HG02798 (cell line): ENCODE measurements at regions not wholly inside any gene's neighbourhood (a gene's known extent, or its start where the extent isn't known, plus 50 kb on each side); places are given as distances from the start of the nearest gene placed in this dataset.

Source experiments
- ATAC-seq: cut with Tn5 transposase; IDR thresholded peaks from one replicate; pipeline ENCODE4 v1.9.1; 2021; ENCODE audit warnings: mild to moderate bottlenecking; ENCODE audit not compliant: unreplicated experiment, poor library complexity

DNA sequence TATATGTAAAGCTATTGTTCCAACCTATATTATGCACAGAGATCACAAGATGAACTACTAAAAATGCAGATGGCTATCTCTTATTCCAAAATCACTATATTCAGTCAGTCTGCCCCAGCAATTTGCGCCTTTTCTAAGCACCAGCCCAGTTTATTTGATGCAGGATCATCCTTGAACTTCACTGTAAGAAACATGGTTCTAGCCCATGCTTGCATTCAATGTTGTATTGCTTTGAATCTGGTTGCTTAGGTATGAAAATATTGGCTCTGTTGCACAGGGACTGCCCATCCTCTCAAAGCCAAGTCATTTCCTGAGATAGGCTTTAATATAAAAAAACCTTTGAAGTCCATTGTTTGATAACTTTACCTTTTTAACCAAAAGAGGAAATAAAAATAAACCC is 170.5 kb upstream of the LRIG1 start:
- no peak for ATAC-seq

DNA sequence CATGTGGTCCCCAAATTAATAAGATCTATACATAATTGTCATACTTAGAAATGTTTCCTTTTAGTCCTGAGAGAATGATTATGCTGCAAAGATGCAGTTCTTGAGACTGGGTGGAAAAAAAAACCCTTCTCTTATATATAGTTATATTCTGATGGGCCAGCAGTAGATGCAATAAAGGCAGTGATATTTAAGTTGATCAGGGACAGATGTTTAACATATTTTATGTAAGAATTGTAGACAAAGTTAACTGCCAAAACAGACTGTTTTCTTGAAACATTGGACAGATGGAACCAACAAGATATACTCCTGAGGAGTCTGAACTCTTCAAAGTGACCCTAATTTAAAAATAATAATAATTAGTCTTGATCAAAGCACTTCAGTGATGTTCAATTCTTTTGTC is 172.0 kb upstream of the LRIG1 start:
- ATAC-seq: no peak

DNA sequence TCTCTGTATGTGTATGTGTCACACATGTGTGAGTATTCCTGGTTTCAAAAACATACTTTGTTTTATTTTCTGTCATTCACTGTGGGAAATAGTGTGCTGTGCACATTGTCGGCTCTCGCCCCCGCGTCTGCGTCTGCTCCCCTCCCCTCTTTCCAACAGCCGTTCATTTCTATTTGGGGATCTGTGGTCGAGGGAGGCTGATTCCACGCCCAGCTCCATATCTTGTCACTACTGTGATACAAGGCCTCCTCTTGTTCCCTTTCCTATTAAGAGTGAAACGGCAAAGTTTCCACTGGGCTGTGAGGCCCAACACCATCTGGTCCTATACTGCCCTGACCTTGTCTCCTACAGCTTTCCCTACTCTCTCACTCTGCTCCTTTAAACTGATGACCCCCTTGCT is 172.5 kb upstream of the LRIG1 start:
- ATAC-seq: no peak

DNA sequence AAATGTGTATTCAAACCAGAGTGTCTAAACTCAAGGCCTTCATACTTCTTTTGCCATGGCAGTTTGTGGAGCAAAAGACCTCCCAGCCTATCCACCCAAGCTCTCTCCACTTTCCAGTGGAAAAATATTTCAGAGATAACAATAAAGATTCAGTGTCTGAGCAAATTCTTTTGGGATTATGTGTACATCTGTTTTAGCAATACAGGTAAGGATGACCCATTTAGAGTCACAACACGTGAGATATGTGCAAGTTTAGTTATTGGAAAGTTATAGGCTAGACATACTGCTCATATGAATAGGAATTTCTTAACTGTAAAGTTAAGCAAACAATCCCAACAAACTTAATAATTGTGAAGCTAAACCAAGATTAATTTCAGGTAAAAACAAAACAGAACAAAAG is 174.5 kb upstream of the LRIG1 start:
- no peak for ATAC-seq

DNA sequence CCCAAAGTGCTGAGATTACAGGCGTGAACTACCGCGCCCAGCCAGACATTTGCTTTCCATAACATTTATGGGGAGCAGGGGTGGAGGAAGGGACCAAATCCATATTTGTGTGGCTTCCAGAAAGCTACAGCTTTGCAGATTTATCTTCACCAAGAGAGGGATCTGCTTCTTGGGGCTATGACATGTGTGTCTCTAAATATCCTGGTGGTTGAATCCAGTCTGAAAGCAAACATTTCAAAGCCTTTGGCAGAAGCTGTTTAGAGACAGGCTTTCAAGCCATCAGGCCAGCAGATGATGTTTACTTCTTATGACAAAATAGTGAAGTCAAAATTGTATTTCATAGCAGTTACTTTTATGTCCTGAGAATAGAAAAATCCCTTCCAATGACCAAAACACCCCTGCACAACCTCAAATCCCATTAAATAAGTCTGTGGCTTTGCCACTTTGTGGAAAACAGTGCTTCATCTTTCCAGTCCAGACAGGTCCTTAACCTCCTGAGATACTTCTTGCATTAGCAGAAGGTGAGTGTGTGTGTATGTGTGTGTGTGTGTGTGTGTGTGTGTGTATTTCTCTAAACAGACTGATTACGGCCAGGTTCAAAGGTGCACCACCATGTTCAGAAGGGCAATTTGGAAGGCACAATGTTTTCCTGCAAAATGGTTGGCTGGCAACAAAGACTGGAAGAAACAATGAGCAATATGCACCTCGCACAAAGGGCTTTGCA is 191.4 kb upstream of the LRIG1 start:
- no peak for ATAC-seq

DNA sequence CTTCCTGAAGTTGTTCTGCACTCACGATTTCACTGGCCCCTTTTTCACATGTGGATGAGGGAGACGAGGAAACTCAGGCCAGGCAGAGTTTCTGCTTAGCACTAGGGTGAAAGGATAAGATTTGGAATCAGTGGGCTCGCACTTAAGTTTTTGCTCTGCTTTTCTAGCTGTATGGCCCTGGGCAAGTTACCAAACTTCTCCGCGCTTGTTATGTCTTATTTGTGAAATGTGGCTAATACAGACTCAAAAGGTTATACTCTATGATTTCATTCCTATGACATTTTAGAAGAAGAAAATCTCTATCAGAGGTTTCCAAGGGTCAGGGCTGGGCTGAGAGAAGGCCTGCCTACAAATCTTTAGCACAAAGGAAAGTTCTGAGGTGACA is 191.9 kb upstream of the LRIG1 start:
- ATAC-seq: no peak

DNA sequence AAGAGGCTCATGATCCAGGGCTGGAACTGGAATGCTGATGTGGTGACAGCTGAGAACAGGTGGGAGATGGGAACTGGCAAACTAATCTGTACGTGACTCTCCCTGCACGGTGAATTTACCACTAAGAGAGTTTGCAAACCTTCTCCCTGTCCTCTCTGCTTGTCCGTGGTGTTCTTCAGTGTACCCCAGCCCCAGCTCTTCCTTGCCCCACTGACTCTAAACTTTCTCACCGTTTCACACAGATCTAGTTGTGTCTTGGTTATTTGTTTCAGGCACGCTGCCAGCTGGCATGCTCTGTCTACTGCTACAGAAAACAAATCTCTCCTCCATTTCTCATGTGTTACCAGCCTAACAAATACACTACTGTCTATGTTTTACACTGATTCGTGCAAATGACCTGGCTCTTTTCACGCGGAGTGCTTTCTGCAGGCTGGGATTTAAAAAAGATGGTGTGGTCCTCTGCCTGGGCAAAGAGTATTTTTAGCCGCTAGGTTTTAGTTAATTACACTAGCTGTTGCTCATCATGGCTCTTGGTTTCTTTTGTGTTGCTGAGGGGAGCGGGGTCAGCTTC is 192.7 kb upstream of the LRIG1 start:
- no peak for ATAC-seq

DNA sequence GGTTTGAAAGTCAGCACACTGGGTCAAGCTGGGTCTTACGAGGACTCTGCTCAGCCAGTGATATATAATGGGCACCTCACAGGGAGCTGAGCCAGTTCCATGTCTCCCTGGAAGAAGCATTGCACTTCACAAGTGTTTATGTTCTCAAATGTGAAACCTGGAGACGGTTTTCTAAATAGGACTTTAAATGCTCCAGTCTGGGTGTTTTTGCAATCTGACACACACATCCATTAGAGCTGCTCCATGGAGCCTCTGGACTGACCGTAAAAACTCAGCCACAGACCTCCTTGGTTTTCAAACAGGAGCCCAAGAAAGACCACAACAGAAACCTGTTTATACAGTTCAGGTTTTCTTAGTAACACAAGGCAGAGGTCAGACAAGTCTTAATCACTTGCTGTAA is 201.3 kb upstream of the LRIG1 start:
- no peak for ATAC-seq

DNA sequence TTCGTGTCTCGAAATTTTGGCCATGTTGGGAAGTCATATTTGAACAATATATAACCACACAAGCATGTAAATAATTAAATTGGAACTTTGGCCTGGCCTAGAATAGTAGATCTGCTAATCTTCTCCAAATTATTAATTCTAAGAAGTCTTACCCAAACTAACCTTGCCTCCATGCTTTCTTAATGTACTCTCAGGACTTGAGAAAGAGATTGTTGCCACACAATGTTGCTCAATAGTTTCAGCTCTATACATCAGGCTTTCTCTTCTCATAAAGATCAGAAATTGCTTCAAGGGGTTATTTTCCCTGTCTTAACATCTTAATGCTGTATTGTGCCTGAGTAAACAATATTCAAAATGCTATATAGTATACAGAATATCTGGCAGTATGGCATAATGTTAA is 202.7 kb upstream of the LRIG1 start:
- ATAC-seq: no peak

DNA sequence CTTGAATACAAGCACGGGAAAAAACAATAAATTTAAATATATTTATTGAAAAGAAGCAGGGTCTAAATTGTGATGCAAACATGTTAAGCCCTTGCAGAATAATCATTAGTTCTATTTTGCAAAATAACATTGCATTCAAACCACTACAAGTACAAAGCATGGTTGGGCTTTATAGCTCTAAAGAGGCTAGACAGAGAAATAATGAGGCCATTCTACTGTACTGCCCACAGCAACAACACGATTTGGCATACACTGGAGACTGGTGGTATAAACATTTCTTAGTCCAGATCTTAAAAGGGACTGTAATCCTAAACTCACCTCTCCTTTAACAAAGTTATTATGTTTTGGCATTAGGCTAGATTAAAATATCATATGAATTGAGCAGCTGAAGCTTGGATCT is 204.3 kb upstream of the LRIG1 start:
- no peak for ATAC-seq

DNA sequence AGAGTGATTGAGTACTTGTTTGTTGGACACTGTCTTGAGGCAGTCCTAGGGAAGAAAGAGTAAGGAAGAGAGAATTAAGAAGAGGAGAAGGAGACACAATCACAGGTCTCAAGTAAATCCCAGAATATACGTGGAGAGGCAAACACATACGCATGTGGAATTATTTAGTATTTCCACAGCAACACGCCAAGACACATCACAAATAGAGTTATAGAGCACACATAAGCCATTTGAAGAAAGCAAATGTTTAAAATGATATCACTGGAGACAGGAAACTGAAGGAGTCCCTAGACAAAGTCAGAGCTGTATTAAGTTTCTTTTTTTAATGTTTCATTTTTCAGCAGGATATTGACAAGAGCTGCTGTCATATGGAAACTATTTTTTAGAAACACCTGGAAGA is 206.1 kb upstream of the LRIG1 start:
- no peak for ATAC-seq

DNA sequence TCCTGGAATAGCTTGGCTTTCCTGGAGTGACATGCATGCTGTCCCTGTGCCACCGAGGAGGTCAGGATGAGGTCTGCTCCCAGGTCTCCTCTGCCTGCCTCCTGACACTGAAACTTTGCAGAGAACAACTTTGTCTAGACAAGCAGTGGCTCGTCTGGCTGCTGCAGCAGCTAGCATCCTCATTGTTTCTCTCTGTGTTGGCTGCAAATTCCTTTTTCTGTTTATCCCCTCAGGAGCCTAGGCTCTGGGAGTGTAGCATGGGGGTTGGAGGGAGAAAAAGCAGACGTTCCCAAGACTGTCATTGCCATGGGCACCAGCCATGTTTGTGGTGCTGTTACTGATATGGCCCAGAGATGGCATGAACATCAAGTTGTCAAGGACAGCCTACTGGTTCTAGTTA is 208.7 kb upstream of the LRIG1 start:
- no peak for ATAC-seq

DNA sequence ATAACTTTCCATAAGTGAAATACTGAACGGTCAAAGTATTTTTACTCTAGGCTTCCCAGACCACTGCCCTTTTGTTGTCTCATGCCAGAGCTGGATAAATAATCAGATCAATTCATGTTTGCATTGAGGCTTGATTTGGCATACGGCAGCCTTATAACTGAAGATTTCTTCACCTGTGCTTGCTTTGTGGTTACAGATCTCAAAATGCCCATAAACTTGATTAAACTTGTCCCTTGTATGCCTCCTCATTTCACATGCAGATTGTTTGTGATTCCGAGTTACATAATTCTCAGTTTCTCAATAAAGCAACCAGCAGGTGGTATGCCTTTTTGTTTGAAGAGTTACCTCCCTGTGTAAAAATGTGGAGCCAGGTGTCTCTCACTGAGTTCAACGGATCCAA is 211.4 kb upstream of the LRIG1 start:
- ATAC-seq: no peak

DNA sequence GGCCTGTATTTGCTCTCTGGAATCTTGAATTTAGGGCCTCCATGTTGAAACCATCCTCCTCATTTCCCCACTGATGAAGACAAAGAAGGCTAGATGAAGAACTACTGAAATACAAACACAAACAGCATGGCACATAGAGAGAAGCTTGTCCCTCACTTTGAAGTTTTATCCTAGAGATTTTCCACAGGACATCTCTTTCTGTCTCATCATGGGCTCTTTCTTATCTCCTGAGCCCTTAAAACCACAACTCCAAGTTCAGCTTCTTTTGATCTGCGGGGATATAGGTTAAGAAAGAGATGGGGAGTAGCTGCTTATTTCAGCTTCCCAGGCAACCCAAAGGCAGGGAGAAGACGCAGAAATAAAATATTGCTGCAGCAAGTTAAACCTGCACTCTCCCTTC is 213.1 kb upstream of the LRIG1 start:
- no peak for ATAC-seq

DNA sequence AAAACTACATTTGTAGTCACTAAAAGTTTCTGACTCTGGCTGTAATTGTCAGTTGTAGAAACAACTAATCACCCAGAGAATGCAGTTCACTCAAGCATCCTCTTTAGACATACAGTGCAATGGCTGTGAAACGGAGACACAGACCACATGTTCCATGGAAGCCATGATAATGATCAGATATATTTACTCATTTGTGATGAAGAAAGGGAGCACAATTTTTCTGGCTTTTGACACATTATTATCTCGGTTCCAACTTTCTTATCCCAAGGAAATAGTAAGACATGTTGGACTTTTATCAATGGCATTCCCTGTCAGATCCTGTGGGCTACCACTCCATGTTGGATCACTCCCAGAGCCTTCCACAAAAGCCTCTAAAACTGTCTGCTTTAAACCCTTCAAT is 215.0 kb upstream of the LRIG1 start:
- ATAC-seq: no peak

DNA sequence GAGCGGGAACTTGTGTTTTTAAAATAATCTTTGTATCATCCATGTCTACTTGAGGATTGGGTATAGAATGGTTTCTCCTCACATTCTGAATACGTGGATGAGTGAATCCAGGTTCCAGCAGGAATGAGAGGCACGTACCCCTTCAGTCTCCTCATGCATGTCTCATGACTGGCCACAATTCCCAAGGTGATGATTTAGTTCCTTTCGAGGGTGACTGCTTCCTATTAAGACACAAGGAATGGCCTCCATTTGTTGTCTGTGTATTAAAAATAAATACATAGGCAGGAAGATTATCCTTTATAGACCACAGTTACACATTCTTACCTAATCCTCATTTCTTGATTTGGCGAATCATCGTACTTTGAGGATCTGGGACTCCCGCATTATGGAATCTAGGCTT is 217.0 kb upstream of the LRIG1 start:
- no peak for ATAC-seq

DNA sequence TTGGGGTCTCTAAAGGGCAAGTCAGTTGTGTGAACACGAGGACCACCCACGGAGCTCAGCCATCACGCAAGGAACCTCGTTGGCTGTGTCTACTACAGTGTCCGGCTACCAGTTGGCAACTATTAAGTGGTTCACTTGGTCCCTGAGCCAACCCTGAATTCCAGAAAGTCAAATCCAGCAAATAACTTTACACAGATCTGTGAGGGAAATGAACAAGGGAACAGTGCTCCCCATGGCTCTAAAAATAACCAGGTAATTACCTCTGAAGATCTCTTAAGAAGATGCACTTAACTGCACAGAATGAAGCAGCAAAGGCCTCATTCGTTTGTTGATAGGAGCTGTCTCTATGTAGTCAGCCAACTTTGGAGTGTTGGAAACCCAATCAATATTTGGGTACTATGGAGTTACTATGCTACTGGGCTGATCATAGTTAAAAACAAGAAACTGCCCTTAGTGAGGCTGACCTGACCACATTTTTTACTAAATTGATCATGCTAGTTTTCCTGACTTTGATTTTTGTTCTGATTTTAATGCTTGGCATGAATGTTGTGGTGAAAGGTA is 219.1 kb upstream of the LRIG1 start:
- ATAC-seq: no peak

DNA sequence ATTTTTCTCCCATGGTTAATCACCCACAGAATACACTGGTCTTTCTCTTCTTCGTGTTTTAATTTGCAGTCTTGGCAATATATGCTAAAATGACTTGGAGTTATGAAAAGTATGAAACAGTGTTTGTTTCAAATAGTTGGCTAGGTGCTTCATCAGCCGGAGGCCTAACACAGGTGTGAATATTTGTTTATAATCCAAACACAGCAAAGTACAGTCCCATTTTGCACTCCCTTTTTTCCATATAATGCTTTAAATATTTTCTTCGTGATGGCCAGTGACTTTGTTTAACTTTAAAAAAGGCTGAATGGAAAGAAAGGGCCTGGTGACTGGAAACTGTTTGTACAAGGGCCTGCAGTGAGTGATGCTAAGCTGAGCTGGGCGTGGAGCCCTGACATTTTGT is 219.7 kb upstream of the LRIG1 start:
- ATAC-seq: no peak

DNA sequence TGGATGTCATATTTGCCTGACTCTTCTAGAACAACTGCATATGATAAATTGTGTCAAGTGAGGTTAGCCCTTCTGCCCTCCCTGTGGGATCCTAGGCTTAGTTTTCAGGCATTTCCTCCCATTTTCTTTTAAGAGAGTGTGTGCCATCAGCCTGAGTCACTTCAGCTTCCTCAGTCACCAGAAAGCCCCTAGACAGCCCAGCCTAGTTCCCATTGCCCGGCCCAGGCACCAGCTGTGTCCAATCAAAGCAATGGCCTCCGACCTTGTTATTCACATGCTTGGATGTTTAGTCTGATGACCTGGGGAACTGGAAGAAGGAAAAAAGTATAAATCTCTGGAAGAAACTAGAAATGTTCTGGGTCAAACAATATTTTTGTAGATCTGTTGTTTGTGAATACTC is 221.9 kb upstream of the LRIG1 start:
- ATAC-seq: no peak

DNA sequence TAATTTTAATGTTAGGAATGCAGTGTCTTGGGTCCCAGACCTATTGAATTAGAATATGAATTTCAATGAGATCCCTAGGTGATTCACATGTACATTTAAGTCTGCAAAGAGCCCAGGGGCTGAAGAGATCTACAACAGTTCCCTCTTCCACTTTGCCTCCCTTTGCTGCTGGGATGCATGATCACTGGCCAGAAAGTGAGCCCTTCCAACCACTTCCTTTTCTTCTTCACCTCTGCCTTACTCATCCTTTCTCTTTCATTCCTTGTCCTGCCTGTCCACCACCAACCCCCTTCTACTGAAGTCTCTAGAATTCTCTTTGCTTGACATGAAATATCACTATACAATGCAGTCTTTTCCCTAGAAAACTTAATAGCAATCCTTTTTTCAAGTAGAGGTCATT is 222.4 kb upstream of the LRIG1 start:
- no peak for ATAC-seq

DNA sequence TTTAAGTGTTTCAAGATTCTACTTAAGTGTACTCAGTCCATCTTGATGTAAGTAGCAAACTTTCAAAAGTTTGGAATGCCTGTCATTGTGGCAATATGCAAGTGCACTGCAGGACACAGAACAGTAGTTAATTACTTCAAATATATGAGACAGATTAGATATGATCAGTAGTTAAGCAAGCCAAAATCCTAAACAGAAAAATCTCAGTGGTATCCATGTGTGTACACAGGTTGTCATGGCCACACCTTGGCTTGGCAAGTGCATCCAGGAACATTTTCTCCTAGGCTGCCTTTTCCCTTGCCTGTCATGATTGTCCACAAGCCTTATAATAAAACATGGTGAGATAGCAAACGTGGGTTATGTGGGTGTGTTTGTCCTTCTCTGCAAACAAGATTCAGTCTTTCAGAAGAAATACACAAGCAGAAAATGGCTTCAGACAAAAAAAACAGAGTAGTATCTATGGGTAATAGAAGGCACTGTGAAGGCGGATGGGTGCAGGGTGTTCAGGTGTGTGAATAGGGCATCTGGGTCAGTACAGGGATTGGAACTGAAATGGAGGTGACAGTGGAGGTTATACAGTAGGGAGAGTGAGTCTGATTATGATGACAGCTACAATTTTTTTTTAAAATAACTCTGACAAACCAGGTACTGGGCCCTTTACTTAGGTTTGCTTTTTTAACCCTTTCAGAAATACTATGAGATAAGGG is 229.0 kb upstream of the LRIG1 start:
- no peak for ATAC-seq
